Suprapubic skin (tissue), 3 donors: ENCODE measurements at regions not wholly inside any gene's neighbourhood (a gene's known extent, or its start where the extent isn't known, plus 50 kb on each side); places are given as distances from the start of the nearest gene placed in this dataset.

ENCODE experiments used
- CTCF ChIP-seq, 2 donors: fragments of 200-600 bp in 1 of 2; fragments of 450-650 bp in 1 of 2; sonication (generic) in 1 of 2; IDR thresholded peaks; one replicate each; pipeline ENCODE4 v1.5.1; 2016 to 2019; ENCODE audit warnings: antibody characterized with exemption in 2 of 2, mild to moderate bottlenecking in 1 of 2, moderate library complexity in 1 of 2
- POLR2A ChIP-seq, 2 donors: fragments of 450-650 bp; IDR thresholded peaks; one replicate each; pipeline ENCODE4 v1.6.1; 2017; ENCODE audit warnings: antibody characterized with exemption in 2 of 2, mild to moderate bottlenecking in 2 of 2, moderate library complexity in 2 of 2

- TF ChIP-seq CTCF (IDR thresholded peaks at IDR 0.05) (no peak), POLR2A (IDR thresholded peaks at IDR 0.05) (no peak)
Measured at GRCh38 chr15:69570454-69570853, 117.8 kb downstream of the RPLP1 start.
